C4-2B (cell line): ENCODE measurements at regions not wholly inside any gene's neighbourhood (a gene's known extent, or its start where the extent isn't known, plus 50 kb on each side); places are given as distances from the start of the nearest gene placed in this dataset.
A peak's percentile ranks its signal among the peaks of the same experiment; 100 is the strongest.
"Not testable (repeated sequence)": the region's sequence is repeated elsewhere in the genome, so short reads cannot be mapped to it uniquely, and the experiment has no call there.

Source experiments
- H3K27ac ChIP-seq: fragments of 450-650 bp; 2 replicates; pipeline ENCODE4 v1.5.1; 2017
- CTCF ChIP-seq: fragments of 450-650 bp; conservative IDR thresholded peaks from 2 replicates; pipeline ENCODE4 v1.5.1; 2017; ENCODE audit warnings: mild to moderate bottlenecking
- ZFX ChIP-seq: fragments of 450-650 bp; IDR thresholded peaks from 2 replicates; pipeline ENCODE4 v1.6.1; 2017

DNA sequence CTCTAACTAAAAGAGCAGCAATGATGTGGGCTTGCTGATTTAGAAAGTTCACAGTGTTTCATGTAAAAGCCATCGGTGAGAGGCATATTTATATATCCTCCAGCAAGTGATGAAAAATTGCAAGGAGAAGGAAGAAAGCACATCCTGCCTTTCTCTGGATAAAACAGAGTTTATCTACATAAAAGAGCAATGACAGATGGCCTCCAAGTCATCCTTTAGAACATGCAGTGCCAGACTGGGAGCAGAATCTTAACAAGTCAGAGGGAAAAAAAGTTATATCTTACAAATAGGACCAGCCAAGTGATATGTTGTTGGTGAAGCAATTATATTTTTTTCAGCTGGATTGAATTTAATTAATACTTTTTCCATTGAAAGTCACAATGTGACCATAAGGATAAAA, 253.8 kb upstream of the MGMT start:
- no peak overlapping the region for H3K27ac ChIP-seq
- no peak for TF ChIP-seq ZFX
- no peak for TF ChIP-seq CTCF

- H3K27ac ChIP-seq = not testable (repeated sequence)
Measured at GRCh38 chr10:129213996-129214395, 253.0 kb upstream of the MGMT start.

DNA sequence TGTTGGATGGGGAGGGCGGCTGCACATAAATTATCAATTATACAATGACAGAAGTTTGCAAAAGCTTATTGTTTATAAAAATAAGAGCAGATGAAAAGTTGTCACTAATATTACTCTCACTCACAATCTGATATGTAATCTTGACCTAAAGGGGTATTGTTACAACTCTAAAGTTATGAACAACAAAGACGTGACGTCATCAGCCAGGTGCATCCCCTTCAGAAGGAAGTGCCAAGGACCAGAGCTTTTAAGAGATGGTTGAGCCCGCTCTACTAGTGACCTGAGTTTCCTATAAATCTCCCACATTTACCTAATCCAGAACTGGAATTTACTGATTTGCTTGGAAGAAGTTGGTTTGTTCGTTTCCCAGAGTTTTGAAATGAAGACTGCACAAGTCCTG, 247.7 kb upstream of the MGMT start:
- TF ChIP-seq CTCF = no peak
- TF ChIP-seq ZFX = no peak

DNA sequence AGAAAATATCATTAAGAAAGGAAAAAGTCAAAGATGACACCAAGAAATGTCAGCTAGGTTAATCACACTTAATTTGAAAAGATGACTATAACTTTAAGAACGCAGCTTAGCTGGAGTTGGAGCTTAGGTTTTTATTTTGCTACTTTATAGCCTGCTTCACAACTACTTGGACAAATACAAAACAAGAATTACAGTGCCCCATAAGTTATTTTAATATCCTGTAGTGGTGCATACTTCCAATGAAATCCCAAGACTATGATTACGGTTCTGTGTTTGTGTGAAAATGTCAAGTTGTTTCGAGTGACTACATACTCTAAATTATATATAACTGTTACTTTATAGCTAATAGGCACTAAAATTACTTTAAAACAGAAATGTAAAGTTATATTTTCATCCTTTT, 244.6 kb upstream of the MGMT start:
- no peak for TF ChIP-seq ZFX
- no peak for TF ChIP-seq CTCF

More for the DNA sequence above, 247.7 kb upstream of the MGMT start:
- no peak overlapping the region for H3K27ac ChIP-seq

GRCh38 chr10:129223363-129223762, 243.7 kb upstream of the MGMT start:
- TF ChIP-seq ZFX (no peak), CTCF (no peak)
- no peak overlapping the region for H3K27ac ChIP-seq

More for the DNA sequence above, 244.6 kb upstream of the MGMT start:
- no peak overlapping the region for H3K27ac ChIP-seq

DNA sequence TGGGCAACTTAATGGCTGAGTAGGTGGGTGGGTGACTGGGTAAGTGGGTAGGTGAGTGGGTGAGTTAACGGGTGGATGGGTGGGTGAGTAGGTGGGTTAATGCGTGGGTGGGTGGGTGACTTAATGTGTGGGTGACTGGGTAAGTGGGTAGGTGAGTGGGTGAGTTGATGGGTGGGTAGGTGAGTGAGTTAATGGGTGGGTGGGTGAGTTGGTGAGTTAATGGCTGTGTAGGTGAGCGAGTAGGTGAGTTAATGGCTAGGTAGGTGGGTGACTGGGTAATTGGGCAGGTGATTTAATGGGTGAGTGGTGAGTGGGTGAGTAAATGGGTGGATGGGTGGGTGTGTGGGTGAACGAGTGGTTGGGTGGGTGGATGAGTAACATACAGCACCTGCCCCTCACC, 243.0 kb upstream of the MGMT start:
- no peak for TF ChIP-seq CTCF
- no peak for TF ChIP-seq ZFX
- no peak overlapping the region for H3K27ac ChIP-seq

DNA sequence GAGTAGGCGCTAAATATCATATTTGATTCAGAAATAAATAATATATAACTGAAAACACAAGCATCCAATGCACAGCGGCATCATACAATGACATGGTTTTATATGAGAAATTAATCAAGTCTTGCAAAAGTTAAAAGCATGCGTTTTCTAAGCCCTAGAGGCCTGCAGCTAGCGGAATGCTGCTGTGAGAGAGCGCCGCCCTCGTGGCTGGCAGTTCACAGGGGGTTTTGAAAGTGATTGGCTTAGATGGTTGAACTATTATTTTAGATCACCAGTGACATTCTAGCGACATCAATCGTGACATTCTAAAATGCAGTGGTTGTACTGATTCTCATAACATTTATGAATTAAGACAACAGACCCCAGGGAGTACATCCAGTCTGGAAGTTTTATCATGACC, 235.2 kb upstream of the MGMT start:
- no peak overlapping the region for H3K27ac ChIP-seq

More for the DNA sequence above, 235.2 kb upstream of the MGMT start:
- peak; percentile 29 for TF ChIP-seq CTCF
- no peak for TF ChIP-seq ZFX
